Mesenchymal stem cell (in vitro differentiated cells and primary cell): ENCODE measurements at regions not wholly inside any gene's neighbourhood (a gene's known extent, or its start where the extent isn't known, plus 50 kb on each side); places are given as distances from the start of the nearest gene placed in this dataset.

Source experiments
- DNase-seq: peaks from one replicate; pipeline ENCODE4 v3.0.0-alpha.2; 2013
- H2AFZ ChIP-seq: one replicate; pipeline ENCODE4 v1.6.1; 2013; ENCODE audit warnings: low read depth, mild to moderate bottlenecking, control low read depth, inconsistent platforms, low read length, moderate library complexity
- H2AK5ac ChIP-seq: 2 replicates; pipeline ENCODE4 v1.6.1; 2013; ENCODE audit warnings: low read length, moderate library complexity, mild to moderate bottlenecking, inconsistent platforms; ENCODE audit not compliant: severe bottlenecking
- H2BK120ac ChIP-seq: one replicate; pipeline ENCODE4 v1.6.1; 2013; ENCODE audit warnings: low read depth, mild to moderate bottlenecking, inconsistent platforms, low read length, moderate library complexity
- H2BK12ac ChIP-seq, 2 experiments: one replicate each; pipeline ENCODE4 v1.6.1; 2013; ENCODE audit warnings: inconsistent platforms in 2 of 2, low read length in 2 of 2, mild to moderate bottlenecking in 2 of 2, moderate library complexity in 2 of 2, control low read depth in 1 of 2
- H2BK15ac ChIP-seq: one replicate; pipeline ENCODE4 v1.6.1; 2013; ENCODE audit warnings: mild to moderate bottlenecking, low read depth, inconsistent platforms; ENCODE audit not compliant: poor library complexity, severe bottlenecking
- H2BK5ac ChIP-seq: 2 replicates; pipeline ENCODE4 v1.6.1; 2013; ENCODE audit warnings: low read depth, mild to moderate bottlenecking, low read length, control low read depth, inconsistent platforms; ENCODE audit not compliant: poor library complexity, severe bottlenecking
- H3K14ac ChIP-seq, 2 experiments: one replicate each; pipeline ENCODE4 v1.6.1; 2013; ENCODE audit warnings: inconsistent platforms in 2 of 2, low read length in 2 of 2, control low read depth in 1 of 2, mild to moderate bottlenecking in 1 of 2, moderate library complexity in 1 of 2
- H3K18ac ChIP-seq, 2 experiments: one replicate each; pipeline ENCODE4 v1.6.1; 2013; ENCODE audit warnings: inconsistent platforms in 2 of 2, low read length in 2 of 2, control low read depth in 1 of 2, low read depth in 1 of 2, mild to moderate bottlenecking in 1 of 2
- H3K23ac ChIP-seq, 2 experiments: one replicate each; pipeline ENCODE4 v1.6.1; 2013; ENCODE audit warnings: inconsistent platforms in 2 of 2, low read length in 2 of 2, mild to moderate bottlenecking in 2 of 2, moderate library complexity in 2 of 2, control low read depth in 1 of 2
- H3K27ac ChIP-seq: 2 replicates; pipeline ENCODE4 v1.5.1; 2013; ENCODE audit warnings: mild to moderate bottlenecking, moderate library complexity, low read length, control low read depth, inconsistent platforms; ENCODE audit not compliant: poor library complexity, severe bottlenecking
- H3K27me3 ChIP-seq, 2 experiments: 2 replicates each; pipeline versions ENCODE4 v1.6.1 to v1.7.0; 2013; ENCODE audit warnings: low read length in 2 of 2, mild to moderate bottlenecking in 2 of 2, moderate library complexity in 2 of 2, control low read depth in 1 of 2, inconsistent platforms in 1 of 2; ENCODE audit not compliant: control insufficient read depth in 1 of 2, insufficient read depth in 1 of 2
- H3K36me3 ChIP-seq, 2 experiments: 2 replicates each; pipeline versions ENCODE4 v1.6.1 to v1.7.0; 2013; ENCODE audit warnings: low read length in 2 of 2, control low read depth in 1 of 2, inconsistent platforms in 1 of 2, low read depth in 1 of 2, mild to moderate bottlenecking in 1 of 2; ENCODE audit not compliant: insufficient read depth in 2 of 2, control insufficient read depth in 1 of 2
- H3K4ac ChIP-seq, 2 experiments: one replicate each; pipeline ENCODE4 v1.6.1; 2013; ENCODE audit warnings: inconsistent platforms in 2 of 2, low read length in 2 of 2, mild to moderate bottlenecking in 2 of 2, moderate library complexity in 2 of 2, control low read depth in 1 of 2, low read depth in 1 of 2
- H3K4me1 ChIP-seq: 2 replicates; pipeline ENCODE4 v1.6.1; 2013; ENCODE audit warnings: low read depth, low read length, control low read depth; ENCODE audit not compliant: control insufficient read depth, insufficient read depth
- H3K4me2 ChIP-seq: 2 replicates; pipeline ENCODE4 v1.6.1; 2013; ENCODE audit warnings: low read length, mild to moderate bottlenecking, inconsistent platforms; ENCODE audit not compliant: poor library complexity, severe bottlenecking
- H3K4me3 ChIP-seq, 2 experiments: 2 replicates each; pipeline versions ENCODE4 v1.5.1 to v1.7.0; 2013; ENCODE audit warnings: low read length in 2 of 2, mild to moderate bottlenecking in 2 of 2, control low read depth in 1 of 2, low read depth in 1 of 2; ENCODE audit not compliant: insufficient read depth in 1 of 2
- H3K79me1 ChIP-seq: replicated peaks from 2 replicates; pipeline ENCODE4 v1.6.1; 2013; ENCODE audit warnings: mild to moderate bottlenecking, control low read depth, low read length, inconsistent platforms; ENCODE audit not compliant: poor library complexity, severe bottlenecking
- H3K9ac ChIP-seq: 2 replicates; pipeline ENCODE4 v1.7.0; 2013; ENCODE audit warnings: mild to moderate bottlenecking, low read length, moderate library complexity
- H3K9me3 ChIP-seq: 2 replicates; pipeline ENCODE4 v1.7.0; 2013; ENCODE audit warnings: mild to moderate bottlenecking, low read length; ENCODE audit not compliant: control insufficient read depth
- H4K8ac ChIP-seq: one replicate; pipeline ENCODE4 v1.6.1; 2013; ENCODE audit warnings: inconsistent platforms, mild to moderate bottlenecking, low read length, moderate library complexity
- H4K91ac ChIP-seq: one replicate; pipeline ENCODE4 v1.6.1; 2013; ENCODE audit warnings: mild to moderate bottlenecking, low read length, inconsistent platforms
- WGBS: methylation state at CpG from one replicate; pipeline ENCODE4 v1.1.7; 2013; ENCODE audit warnings: mixed read lengths; 5-methylcytosine and 5-hydroxymethylcytosine counted together

- Histone ChIP-seq H3K27me3 (no peaks in the 10 kb centered on the region), H3K14ac (no peak overlapping the region), H2BK15ac (no peak overlapping the region), H4K8ac (no peak overlapping the region), H2AK5ac (no peak overlapping the region), H3K79me1 (peaks cover 7% of the 10 kb centered on the region), H4K91ac (no peak overlapping the region), H3K36me3 (no peaks in the 10 kb centered on the region), H3K18ac (no peak overlapping the region), H3K4me3 (no peak overlapping the region), H2AFZ (no peak overlapping the region), H3K4me1 (peaks cover 5% of the 10 kb centered on the region), H2BK120ac (no peak overlapping the region), H3K4me2 (no peak overlapping the region), H3K4ac (no peak overlapping the region), H3K9ac (no peak overlapping the region), H3K9me3 (no peaks in the 10 kb centered on the region), H2BK5ac (no peak overlapping the region), H3K23ac (no peak overlapping the region), H2BK12ac (no peak overlapping the region), H3K27ac (no peak overlapping the region)
- WGBS, result 90% methylated on average over 1 of the region's 2 CpGs
- DNase-seq, result no peak
These were observed 59.9 kb upstream of the DOCK9 start for GRCh38 chr13:99037756-99038155.

- Histone ChIP-seq H2AK5ac (no peak overlapping the region), H3K27me3 (no peaks in the 10 kb centered on the region)
These were observed 61.9 kb upstream of the DOCK9 start for GRCh38 chr13:99039718-99040280.

GRCh38 chr13:99040536-99041131, 62.8 kb upstream of the DOCK9 start:
- H3K4me3 ChIP-seq, result no peak overlapping the region
- H3K23ac ChIP-seq, result no peak overlapping the region
- H3K9me3 ChIP-seq, result no peaks in the 10 kb centered on the region
- no peak overlapping the region for H3K4me2 ChIP-seq
- no peak overlapping the region for H2AFZ ChIP-seq
- no peak overlapping the region for H3K14ac ChIP-seq
- H2BK5ac ChIP-seq, result no peak overlapping the region
- H3K9ac ChIP-seq, result no peak overlapping the region
- no peak overlapping the region for H3K18ac ChIP-seq
- no peak overlapping the region for H3K27ac ChIP-seq
- no peak for DNase-seq
- WGBS, result 100% methylated on average over 2 of the region's 3 CpGs
- no peak overlapping the region for H4K8ac ChIP-seq
- no peak overlapping the region for H2BK120ac ChIP-seq
- no peak overlapping the region for H2BK15ac ChIP-seq
- H4K91ac ChIP-seq, result no peak overlapping the region
- H2AK5ac ChIP-seq, result no peak overlapping the region
- no peaks in the 10 kb centered on the region for H3K36me3 ChIP-seq
- no peaks in the 10 kb centered on the region for H3K27me3 ChIP-seq
- no peak overlapping the region for H3K4ac ChIP-seq
- no peaks in the 10 kb centered on the region for H3K4me1 ChIP-seq
- no peak overlapping the region for H2BK12ac ChIP-seq
- peaks cover 12% of the 10 kb centered on the region for H3K79me1 ChIP-seq

More at GRCh38 chr13:99039718-99040280, 61.9 kb upstream of the DOCK9 start:
- Histone ChIP-seq H3K23ac (no peak overlapping the region), H3K4ac (no peak overlapping the region), H3K36me3 (no peaks in the 10 kb centered on the region), H2BK15ac (no peak overlapping the region), H2AFZ (no peak overlapping the region), H3K4me1 (no peaks in the 10 kb centered on the region), H2BK120ac (no peak overlapping the region), H3K79me1 (peaks cover 12% of the 10 kb centered on the region), H3K14ac (no peak overlapping the region), H2BK5ac (no peak overlapping the region), H3K9ac (no peak overlapping the region), H4K8ac (no peak overlapping the region), H3K9me3 (no peaks in the 10 kb centered on the region), H2BK12ac (no peak overlapping the region), H3K18ac (no peak overlapping the region), H3K4me3 (no peak overlapping the region), H3K4me2 (no peak overlapping the region), H4K91ac (no peak overlapping the region), H3K27ac (no peak overlapping the region)
- 100% methylated on average over 1 of the region's 2 CpGs for WGBS
- DNase-seq, result no peak

GRCh38 chr13:99041337-99041736, 63.5 kb upstream of the DOCK9 start:
- Histone ChIP-seq H3K18ac (no peak overlapping the region), H2BK120ac (no peak overlapping the region), H3K23ac (no peak overlapping the region), H4K91ac (no peak overlapping the region), H3K4me2 (no peak overlapping the region), H2AFZ (no peak overlapping the region), H3K14ac (no peak overlapping the region), H3K9ac (no peak overlapping the region), H2BK5ac (no peak overlapping the region), H3K79me1 (peaks cover 12% of the 10 kb centered on the region), H3K36me3 (no peaks in the 10 kb centered on the region), H3K27me3 (no peaks in the 10 kb centered on the region), H3K4me1 (peaks cover 2% of the 10 kb centered on the region), H4K8ac (no peak overlapping the region), H3K9me3 (no peaks in the 10 kb centered on the region), H2BK15ac (no peak overlapping the region), H2BK12ac (no peak overlapping the region), H3K27ac (no peak overlapping the region), H3K4ac (no peak overlapping the region), H2AK5ac (no peak overlapping the region), H3K4me3 (no peak overlapping the region)
- WGBS, result no CpG with 5 or more reads among the region's 1 CpG
- DNase-seq, result no peak
